ENCODE measurements at regions not wholly inside any gene's neighbourhood (a gene's known extent, or its start where the extent isn't known, plus 50 kb on each side); places are given as distances from the start of the nearest gene placed in this dataset.
"Not testable (repeated sequence)": the region's sequence is repeated elsewhere in the genome, so short reads cannot be mapped to it uniquely, and the experiment has no call there.

GRCh38 chr11:3513311-3513710 is 128.5 kb downstream of the ART5 start:
- DNase-seq, result not testable (repeated sequence)

DNA sequence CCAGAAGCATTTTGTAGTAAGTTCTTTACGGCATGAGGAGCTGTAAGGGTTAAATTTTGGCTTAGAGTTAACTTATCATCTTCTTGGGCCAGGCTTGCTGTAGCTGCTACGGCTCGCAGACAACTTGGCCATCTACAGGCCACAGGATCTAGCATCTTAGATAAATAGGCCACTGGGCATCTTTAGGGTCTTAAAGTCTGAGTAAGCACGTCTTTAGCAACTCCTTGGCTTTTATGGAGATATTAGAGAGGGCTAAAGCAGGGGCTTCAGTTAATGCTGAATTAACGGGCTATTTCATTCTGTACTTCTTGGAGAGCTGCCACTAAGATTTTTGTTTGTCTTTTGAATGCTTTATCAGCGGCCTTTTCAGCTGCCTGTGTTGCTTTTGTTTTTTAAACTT is 129.0 kb downstream of the ART5 start:
- DNase-seq, result not testable (repeated sequence)

DNA sequence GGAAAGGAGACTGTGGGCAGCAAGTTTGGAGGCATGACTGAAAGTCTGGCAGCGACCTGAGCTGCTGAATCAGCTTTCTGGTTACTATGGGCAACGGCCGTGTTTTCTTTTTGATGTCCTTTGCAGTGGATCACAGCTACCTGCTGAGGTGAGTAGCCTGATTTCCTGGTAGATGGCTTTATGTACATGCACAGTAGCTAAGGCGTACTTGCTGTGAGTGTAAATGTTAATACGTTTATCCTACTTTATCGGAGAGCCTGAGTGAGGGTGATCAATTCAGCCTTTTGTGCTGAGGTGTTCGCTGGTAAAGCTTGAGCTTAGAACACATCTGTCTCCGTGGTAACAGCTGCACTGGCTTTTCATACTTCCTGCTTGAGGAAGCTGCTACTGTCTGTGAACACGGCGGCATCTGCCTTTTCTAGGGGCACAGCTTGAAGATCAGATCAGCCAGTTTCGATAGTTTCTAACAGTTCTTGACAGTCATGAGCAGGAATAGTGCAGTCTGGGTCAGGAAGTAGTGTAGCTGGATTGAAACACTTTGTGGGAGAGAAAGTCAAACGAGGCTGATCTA is 129.6 kb downstream of the ART5 start:
- not testable (repeated sequence) for DNase-seq

GRCh38 chr11:3511416-3512132 is 130.2 kb downstream of the ART5 start:
- not testable (repeated sequence) for DNase-seq

GRCh38 chr11:3509563-3509962 is 130.6 kb upstream of the ZNF195 start:
- not testable (repeated sequence) for DNase-seq

GRCh38 chr11:3499198-3499597 is 120.3 kb upstream of the ZNF195 start:
- not testable (repeated sequence) for DNase-seq

GRCh38 chr11:3498356-3498755 is 119.4 kb upstream of the ZNF195 start:
- not testable (repeated sequence) for DNase-seq

DNA sequence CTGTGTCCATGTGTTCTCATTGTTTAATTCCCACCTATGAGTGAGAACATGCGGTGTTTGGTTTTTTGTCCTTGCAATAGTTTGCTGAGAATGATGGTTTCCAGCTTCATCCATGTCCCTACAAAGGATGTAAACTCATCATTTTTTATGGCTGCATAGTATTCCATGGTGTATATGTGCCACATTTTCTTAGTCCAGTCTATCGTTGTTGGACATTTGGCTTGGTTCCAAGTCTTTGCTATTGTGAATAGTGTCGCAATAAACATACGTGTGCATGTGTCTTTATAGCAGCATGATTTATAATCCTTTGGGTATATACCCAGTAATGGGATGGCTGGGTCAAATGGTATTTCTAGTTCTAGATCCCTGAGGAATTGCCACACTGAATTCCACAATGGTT is 114.2 kb upstream of the ZNF195 start:
- not testable (repeated sequence) for DNase-seq

DNA sequence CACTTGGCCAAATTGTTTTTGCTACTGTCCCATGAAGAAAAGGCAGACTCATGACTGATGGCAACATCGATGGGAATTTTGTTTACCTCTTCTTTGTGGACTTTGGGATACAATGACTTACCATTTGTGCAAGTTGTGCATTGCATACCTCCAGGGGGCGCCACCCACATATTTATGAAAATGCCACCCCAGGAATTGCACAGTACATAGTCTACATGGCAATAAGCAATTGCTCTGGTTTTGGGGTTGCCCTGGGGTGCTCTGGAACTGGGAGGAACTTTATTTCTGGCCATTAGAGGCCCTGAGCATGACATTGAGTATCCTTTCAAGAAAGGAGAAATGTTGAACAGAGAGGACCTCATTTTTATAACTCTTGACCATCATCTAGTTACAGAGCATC is 109.1 kb upstream of the ZNF195 start:
- not testable (repeated sequence) for DNase-seq

DNA sequence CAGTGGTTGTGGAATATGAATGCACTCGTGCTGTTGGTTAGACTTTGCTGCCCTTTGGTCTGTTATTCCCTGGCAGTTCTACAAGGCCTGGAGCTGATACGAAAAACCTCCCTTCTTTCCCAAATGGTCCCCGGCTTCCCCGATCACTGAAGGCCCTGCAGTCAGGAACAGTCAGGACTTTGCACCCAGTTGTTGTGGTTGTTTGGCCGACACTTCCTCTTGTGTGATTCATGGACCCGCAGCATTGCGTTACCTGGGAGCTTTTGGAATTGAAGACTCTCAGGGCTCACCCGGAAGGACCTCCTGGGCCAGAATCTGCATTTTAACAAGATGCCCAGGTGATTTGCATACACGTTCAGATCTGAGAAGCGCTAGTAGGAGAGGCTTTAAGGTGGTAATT is 106.8 kb upstream of the ZNF195 start:
- not testable (repeated sequence) for DNase-seq

DNA sequence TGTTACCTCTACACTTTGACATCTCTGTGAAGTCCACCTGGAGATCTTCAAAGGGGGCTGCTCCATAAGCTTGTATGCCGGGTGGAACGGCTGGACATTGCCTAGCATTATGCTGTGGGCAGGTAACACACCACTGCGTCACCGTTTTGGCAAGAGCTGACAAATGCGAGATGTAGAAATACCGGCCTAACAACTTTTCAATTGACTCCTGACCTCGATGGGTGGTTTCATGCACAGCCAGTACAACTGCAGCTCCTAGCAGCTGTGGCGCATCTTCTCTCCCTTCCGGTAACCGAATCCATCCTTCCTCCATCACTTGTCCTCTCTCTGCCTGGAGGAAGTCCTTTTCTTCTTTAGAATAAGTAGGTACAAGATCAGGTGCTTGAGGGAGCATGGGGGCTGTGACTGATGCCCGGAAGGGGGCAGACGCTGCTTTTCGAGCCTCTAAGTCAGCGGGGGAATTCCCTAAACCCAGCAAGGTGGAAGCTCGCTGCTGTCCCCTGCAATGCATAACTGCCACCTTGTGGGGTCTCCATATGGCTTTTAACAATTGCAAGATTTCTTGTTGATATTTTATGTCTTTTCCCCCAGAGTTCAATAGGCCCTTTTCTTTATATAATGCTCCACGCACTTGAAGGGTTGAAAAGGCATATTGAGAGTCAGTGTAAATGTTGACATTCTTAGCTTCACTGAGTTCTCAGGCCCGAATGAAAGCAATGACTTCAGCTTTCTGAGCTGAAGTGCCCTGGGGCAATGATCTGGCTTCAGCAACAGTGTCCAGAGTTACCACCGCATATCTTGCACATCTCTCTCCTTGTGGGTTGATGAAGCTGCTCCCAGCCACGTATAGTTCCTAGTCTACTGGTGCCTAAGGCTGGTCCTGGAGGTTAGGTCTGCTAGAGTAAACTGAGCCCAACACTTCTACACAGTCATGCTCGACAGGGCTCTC is 98.3 kb upstream of the ZNF195 start:
- DNase-seq, result not testable (repeated sequence)

- not testable (repeated sequence) for DNase-seq
Measured at GRCh38 chr11:3476084-3476936, 97.4 kb upstream of the ZNF195 start.

GRCh38 chr11:3468963-3469362 is 90.0 kb upstream of the ZNF195 start:
- not testable (repeated sequence) for DNase-seq

DNA sequence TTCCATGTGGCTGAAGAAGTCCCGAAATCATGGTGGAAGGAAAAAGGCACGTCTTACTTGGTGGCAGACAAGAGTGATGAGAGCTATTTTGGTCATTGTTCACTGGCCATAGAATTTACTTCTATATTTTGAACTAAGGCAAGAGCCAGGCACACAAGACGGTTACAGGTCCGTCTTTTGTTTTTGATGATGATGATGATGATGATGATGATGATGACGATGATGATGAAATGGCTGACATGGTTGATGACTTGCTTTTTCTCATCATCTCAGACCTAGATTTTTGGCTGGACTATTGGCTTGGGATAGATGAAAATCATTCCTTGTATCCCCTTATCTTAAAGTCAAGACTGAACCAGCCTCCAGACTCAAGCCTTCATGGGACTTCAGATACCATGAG is 88.7 kb upstream of the ZNF195 start:
- DNase-seq, result not testable (repeated sequence)

- not testable (repeated sequence) for DNase-seq
Measured at GRCh38 chr11:3455666-3456065, 76.7 kb upstream of the ZNF195 start.

DNA sequence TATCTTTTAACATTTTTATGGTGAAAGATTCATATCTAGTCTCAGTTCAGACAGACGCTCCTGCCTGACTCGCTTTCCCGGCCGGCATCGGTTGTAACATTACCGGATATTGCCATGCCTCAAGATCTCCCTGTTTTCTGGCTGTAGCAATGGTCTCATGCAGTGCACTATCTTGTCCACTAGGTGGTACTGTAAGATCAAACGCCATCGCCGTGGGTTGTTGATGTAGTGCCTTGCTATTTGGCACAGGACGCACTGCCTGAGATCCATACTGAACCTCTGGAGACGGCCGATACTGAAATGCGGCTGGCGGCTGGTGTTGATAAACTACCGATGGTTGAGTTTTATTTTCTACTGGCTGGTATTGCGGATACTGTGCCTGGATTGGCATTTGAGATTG is 75.9 kb upstream of the ZNF195 start:
- peak; percentile 2 to 4 for DNase-seq

- DNase-seq, result not testable (repeated sequence)
Measured at GRCh38 chr11:3453596-3454256, 74.8 kb upstream of the ZNF195 start.

- not testable (repeated sequence) for DNase-seq
Measured at GRCh38 chr11:3450822-3451221, 71.9 kb upstream of the ZNF195 start.

DNA sequence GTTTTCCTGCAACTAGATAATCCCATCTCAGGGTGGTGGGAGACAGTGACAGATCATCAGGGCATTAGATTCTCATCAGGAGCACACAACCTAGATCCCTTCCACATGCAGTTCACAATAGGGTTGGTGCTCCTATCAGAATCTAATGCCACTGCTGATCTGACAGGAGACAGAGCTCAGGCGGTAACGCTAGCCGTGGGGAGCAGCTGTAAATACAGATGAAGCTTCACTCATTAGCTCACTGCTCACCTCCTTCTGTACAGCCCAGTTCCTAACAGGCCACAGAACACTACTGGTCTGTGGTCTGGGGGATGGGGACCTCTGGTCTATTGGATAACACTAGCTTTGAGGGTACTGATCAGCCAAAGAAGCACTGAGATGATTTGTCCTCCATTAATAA is 66.6 kb upstream of the ZNF195 start:
- DNase-seq, result not testable (repeated sequence)

GRCh38 chr11:3444420-3444744 is 65.4 kb upstream of the ZNF195 start:
- DNase-seq, result not testable (repeated sequence)

GRCh38 chr11:3443700-3444419 is 64.9 kb upstream of the ZNF195 start:
- DNase-seq, result not testable (repeated sequence)
